Neural cell (in vitro differentiated cells): ENCODE measurements at regions not wholly inside any gene's neighbourhood (a gene's known extent, or its start where the extent isn't known, plus 50 kb on each side); places are given as distances from the start of the nearest gene placed in this dataset.
"Not testable (repeated sequence)": the region's sequence is repeated elsewhere in the genome, so short reads cannot be mapped to it uniquely, and the experiment has no call there.

ENCODE experiments used
- H2AFZ ChIP-seq: fragments of 200-600, 300-800 bp; sonication (generic), shearing (Covaris generic); 2 replicates; pipeline ENCODE4 v1.6.0; 2014; ENCODE audit warnings: low read depth, mild to moderate bottlenecking, antibody characterized with exemption, low read length, moderate library complexity
- H3F3A ChIP-seq: fragments of 200-600 bp; shearing (Covaris generic); 2 replicates; pipeline ENCODE4 v1.6.1; 2016; ENCODE audit warnings: mild to moderate bottlenecking, moderate library complexity, mixed read lengths, antibody characterized with exemption, low read length; ENCODE audit not compliant: insufficient read depth, poor library complexity, severe bottlenecking
- H3K27ac ChIP-seq: fragments of 200-600, 300-800 bp; sonication (generic), shearing (Covaris generic); 2 replicates; pipeline ENCODE4 v1.5.1; 2014; ENCODE audit warnings: mild to moderate bottlenecking, low read length, moderate library complexity
- H3K27me3 ChIP-seq: fragments of 300-800, 200-600 bp; sonication (generic), shearing (Covaris generic); 2 replicates; pipeline ENCODE4 v1.6.0; 2014; ENCODE audit warnings: mild to moderate bottlenecking, low read depth, low read length, moderate library complexity; ENCODE audit not compliant: insufficient read depth
- H3K36me3 ChIP-seq: fragments of 300-800, 200-600 bp; sonication (generic), shearing (Covaris generic); 2 replicates; pipeline ENCODE4 v1.5.1; 2014; ENCODE audit warnings: mild to moderate bottlenecking, antibody characterized with exemption, low read length, moderate library complexity; ENCODE audit not compliant: insufficient read depth
- H3K4me2 ChIP-seq: fragments of 300-800, 200-600 bp; sonication (generic), shearing (Covaris generic); 2 replicates; pipeline ENCODE4 v1.6.0; 2014; ENCODE audit warnings: mild to moderate bottlenecking, low read length
- H3K4me3 ChIP-seq: fragments of 300-800, 200-600 bp; sonication (generic), shearing (Covaris generic); 2 replicates; pipeline ENCODE4 v1.5.1; 2014; ENCODE audit warnings: mild to moderate bottlenecking, low read length, moderate library complexity
- H3K79me2 ChIP-seq: fragments of 200-600 bp; shearing (Covaris generic); replicated peaks from 2 replicates; pipeline ENCODE4 v1.6.0; 2014; ENCODE audit warnings: mild to moderate bottlenecking, low read length, moderate library complexity; ENCODE audit not compliant: insufficient read depth
- H3K9ac ChIP-seq: fragments of 300-800, 200-600 bp; sonication (generic), shearing (Covaris generic); 2 replicates; pipeline ENCODE4 v1.6.1; 2016; ENCODE audit warnings: mild to moderate bottlenecking, low read length, mixed read lengths
- H3K9me2 ChIP-seq: fragments of 200-600 bp; shearing (Covaris generic); 2 replicates; pipeline ENCODE4 v1.6.1; 2016; ENCODE audit warnings: mild to moderate bottlenecking, low read length, mixed read lengths; ENCODE audit not compliant: insufficient read depth
- H3K9me3 ChIP-seq: fragments of 200-600, 300-800 bp; sonication (generic), shearing (Covaris generic); 2 replicates; pipeline ENCODE4 v1.6.1; 2016; ENCODE audit warnings: mild to moderate bottlenecking, mixed run types, low read length, moderate library complexity, mixed read lengths
- H4K20me1 ChIP-seq: fragments of 200-600 bp; shearing (Covaris generic); 2 replicates; pipeline ENCODE4 v1.6.1; 2016; ENCODE audit warnings: mild to moderate bottlenecking, mixed run types; ENCODE audit not compliant: insufficient read depth
- CTCF ChIP-seq: fragments of 450-650 bp; IDR thresholded peaks from 2 replicates; pipeline ENCODE4 v1.5.1; 2014; ENCODE audit warnings: antibody characterized with exemption, mild to moderate bottlenecking, moderate library complexity; ENCODE audit not compliant: poor library complexity, severe bottlenecking
- EP300 ChIP-seq: fragments of 450-650 bp; conservative IDR thresholded peaks from 2 replicates; pipeline ENCODE4 v1.6.1; 2014; ENCODE audit warnings: antibody characterized with exemption, mild to moderate bottlenecking, moderate library complexity; ENCODE audit not compliant: poor library complexity, severe bottlenecking
- EZH2 ChIP-seq: fragments of 200-600, 300-800 bp; shearing (Covaris generic), sonication (generic); IDR thresholded peaks from 2 replicates; pipeline ENCODE4 v1.6.1; 2014; ENCODE audit warnings: antibody characterized with exemption, low read length, borderline replicate concordance, mild to moderate bottlenecking; ENCODE audit not compliant: insufficient read depth, poor library complexity, severe bottlenecking
- MXI1 ChIP-seq: fragments of 450-650 bp; conservative IDR thresholded peaks from 2 replicates; pipeline ENCODE4 v1.6.1; 2014; ENCODE audit warnings: antibody characterized with exemption, mild to moderate bottlenecking; ENCODE audit not compliant: poor library complexity, severe bottlenecking
- POLR2AphosphoS5 ChIP-seq: IDR thresholded peaks from 2 replicates; pipeline ENCODE4 v1.6.1; 2012
- RAD21 ChIP-seq: fragments of 450-650 bp; conservative IDR thresholded peaks from 2 replicates; pipeline ENCODE4 v1.6.1; 2014; ENCODE audit warnings: antibody characterized with exemption, mild to moderate bottlenecking, moderate library complexity
- REST ChIP-seq: IDR thresholded peaks from 2 replicates; pipeline ENCODE4 v1.6.1; 2012; ENCODE audit warnings: borderline replicate concordance
- SMC3 ChIP-seq: fragments of 450-650 bp; conservative IDR thresholded peaks from 2 replicates; pipeline ENCODE4 v1.6.1; 2014; ENCODE audit warnings: antibody characterized with exemption, mild to moderate bottlenecking, moderate library complexity; ENCODE audit not compliant: poor library complexity
- TAF1 ChIP-seq: IDR thresholded peaks from 2 replicates; pipeline ENCODE4 v1.6.1; 2012; ENCODE audit warnings: low read depth

GRCh38 chr12:33075130-33075766 is 178.7 kb upstream of the PKP2 start:
- not testable (repeated sequence) for H4K20me1 ChIP-seq, H3K4me2 ChIP-seq, H3K9me3 ChIP-seq, H3K9me2 ChIP-seq, H3K36me3 ChIP-seq, H3K4me3 ChIP-seq, H3F3A ChIP-seq, H2AFZ ChIP-seq, H3K9ac ChIP-seq, H3K27ac ChIP-seq, H3K27me3 ChIP-seq, H3K79me2 ChIP-seq

- no peaks in the 10 kb centered on the region for H3K9me3 ChIP-seq
- no peaks in the 10 kb centered on the region for H4K20me1 ChIP-seq
- H3K27me3 ChIP-seq, result no peaks in the 10 kb centered on the region
- H3K36me3 ChIP-seq, result no peaks in the 10 kb centered on the region
- no peaks in the 10 kb centered on the region for H3K9me2 ChIP-seq
- H3F3A ChIP-seq, result no peaks in the 10 kb centered on the region
- H2AFZ ChIP-seq, result no peak overlapping the region
- H3K27ac ChIP-seq, result no peak overlapping the region
- no peak overlapping the region for H3K4me2 ChIP-seq
- H3K79me2 ChIP-seq, result no peaks in the 10 kb centered on the region
- TF ChIP-seq CTCF, result no peak
- TF ChIP-seq RAD21, result no peak
- no peak for TF ChIP-seq EZH2
- no peak for TF ChIP-seq TAF1
- TF ChIP-seq EP300, result no peak
- no peak for TF ChIP-seq REST
- TF ChIP-seq SMC3, result no peak
- no peak for TF ChIP-seq MXI1
- no peak for TF ChIP-seq POLR2AphosphoS5
- no peak overlapping the region for H3K9ac ChIP-seq
- H3K4me3 ChIP-seq, result no peak overlapping the region
Measured at GRCh38 chr12:33061844-33062243, 165.3 kb upstream of the PKP2 start.

GRCh38 chr12:33054371-33054770 is 157.8 kb upstream of the PKP2 start:
- no peaks in the 10 kb centered on the region for H3K9me3 ChIP-seq
- no peaks in the 10 kb centered on the region for H3K27me3 ChIP-seq
- H4K20me1 ChIP-seq, result no peaks in the 10 kb centered on the region
- H3K79me2 ChIP-seq, result no peaks in the 10 kb centered on the region
- H3K4me2 ChIP-seq, result no peak overlapping the region
- no peaks in the 10 kb centered on the region for H3K9me2 ChIP-seq
- no peak overlapping the region for H2AFZ ChIP-seq
- H3F3A ChIP-seq, result no peaks in the 10 kb centered on the region
- no peak for TF ChIP-seq TAF1
- no peak for TF ChIP-seq EZH2
- no peak for TF ChIP-seq REST
- TF ChIP-seq POLR2AphosphoS5, result no peak
- no peak for TF ChIP-seq RAD21
- TF ChIP-seq MXI1, result no peak
- TF ChIP-seq EP300, result no peak
- TF ChIP-seq CTCF, result no peak
- TF ChIP-seq SMC3, result no peak
- no peak overlapping the region for H3K4me3 ChIP-seq
- H3K27ac ChIP-seq, result no peak overlapping the region
- H3K36me3 ChIP-seq, result no peaks in the 10 kb centered on the region
- no peak overlapping the region for H3K9ac ChIP-seq
